OCI-M1 (cell line): ENCODE measurements at regions not wholly inside any gene's neighbourhood (a gene's known extent, or its start where the extent isn't known, plus 50 kb on each side); places are given as distances from the start of the nearest gene placed in this dataset.
"Not testable (repeated sequence)": the region's sequence is repeated elsewhere in the genome, so short reads cannot be mapped to it uniquely, and the experiment has no call there.

Experiments
- DNase-seq: peaks from one replicate; lab custom pipeline; 2025; lab: John Stamatoyannopoulos, UW

DNA sequence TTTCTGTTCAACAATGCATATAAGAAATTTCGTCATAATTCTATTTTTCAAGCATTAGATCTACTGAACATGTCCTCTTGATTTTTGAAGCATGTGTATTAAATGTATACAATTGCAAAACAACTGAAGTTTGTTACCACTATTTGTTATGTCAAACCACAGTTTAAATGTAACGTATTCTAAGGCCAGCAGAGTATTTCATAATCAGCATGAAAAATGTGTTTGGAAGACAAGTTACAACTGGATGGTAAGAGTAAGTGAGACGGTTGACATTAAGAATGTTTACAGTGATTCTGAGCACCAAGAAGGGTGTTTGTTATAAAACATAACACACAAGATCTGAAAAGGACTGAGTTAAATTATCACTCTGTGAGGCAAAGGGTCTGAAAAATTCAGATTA is 738.4 kb downstream of the PLOD2 start:
- DNase-seq, result no peak

DNA sequence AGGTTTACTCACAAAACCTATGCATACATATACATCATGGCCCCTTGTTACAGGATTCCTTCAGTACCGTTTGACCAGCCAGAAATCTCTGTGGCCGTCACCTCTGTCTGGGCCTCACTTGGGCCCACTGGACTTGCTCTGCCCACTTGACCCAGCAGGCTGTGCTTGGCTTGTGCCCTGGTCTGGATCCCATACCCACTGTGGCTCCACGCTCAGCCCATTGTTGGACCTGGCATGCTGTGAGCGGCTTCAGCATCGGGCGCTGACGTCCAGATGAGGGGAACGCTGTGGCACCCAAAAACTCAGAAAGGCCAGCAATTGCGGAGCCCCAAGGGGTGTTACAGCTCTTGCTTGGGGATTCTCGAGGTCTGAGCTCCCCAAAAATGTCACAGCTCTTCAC is 733.6 kb downstream of the PLOD2 start:
- no peak for DNase-seq

DNA sequence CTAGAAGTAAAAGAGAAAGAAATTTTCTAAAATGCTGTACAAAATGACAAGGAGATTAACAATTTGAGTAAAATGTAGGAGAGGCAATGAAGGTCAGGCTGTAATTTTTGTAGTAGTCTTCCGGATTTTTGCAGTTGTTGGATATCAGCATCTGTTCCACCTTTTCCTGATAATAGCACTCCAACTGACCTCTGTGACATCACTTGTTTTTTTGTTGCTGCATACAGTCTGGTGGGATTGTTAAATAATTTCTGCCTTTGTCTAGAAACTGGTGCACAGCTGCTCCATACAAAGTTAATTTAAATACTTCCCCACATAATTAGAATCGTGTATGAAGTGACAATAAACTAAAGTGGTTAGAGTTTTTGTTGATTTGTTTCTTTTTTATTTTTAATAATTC is 731.4 kb downstream of the PLOD2 start:
- DNase-seq, result peak; percentile 5

- no peak for DNase-seq
Measured at GRCh38 chr3:145448436-145448835, 712.5 kb downstream of the PLOD2 start.

DNA sequence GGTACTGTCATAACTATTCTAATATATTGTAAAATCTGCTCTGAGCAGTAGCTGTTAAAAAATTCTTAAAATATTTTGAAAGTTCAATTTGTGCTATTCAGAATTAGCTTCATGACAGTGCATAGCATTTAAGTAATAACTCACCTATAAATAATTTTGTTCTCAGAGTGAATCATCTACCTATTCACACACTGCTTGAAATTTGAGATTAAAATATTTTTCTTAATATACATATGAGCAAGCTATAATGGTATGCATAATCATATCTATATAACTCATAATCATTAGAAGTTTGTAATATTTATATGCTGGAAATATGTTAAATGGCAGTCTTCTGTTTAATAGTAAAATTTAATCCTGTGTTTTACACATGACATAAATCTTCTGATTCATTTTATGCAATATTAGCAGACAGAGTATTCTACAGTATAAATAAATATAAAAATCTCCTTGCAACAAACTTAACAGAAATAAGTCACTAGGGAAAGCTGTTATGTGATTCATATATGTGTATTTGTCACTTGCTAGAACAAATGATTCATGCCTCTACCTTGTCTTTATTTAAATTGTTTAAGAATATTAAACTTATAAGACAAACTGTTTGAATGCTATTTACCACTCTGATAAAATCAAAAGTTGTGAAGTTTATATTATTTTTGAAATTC is 710.8 kb downstream of the PLOD2 start:
- DNase-seq, result no peak

DNA sequence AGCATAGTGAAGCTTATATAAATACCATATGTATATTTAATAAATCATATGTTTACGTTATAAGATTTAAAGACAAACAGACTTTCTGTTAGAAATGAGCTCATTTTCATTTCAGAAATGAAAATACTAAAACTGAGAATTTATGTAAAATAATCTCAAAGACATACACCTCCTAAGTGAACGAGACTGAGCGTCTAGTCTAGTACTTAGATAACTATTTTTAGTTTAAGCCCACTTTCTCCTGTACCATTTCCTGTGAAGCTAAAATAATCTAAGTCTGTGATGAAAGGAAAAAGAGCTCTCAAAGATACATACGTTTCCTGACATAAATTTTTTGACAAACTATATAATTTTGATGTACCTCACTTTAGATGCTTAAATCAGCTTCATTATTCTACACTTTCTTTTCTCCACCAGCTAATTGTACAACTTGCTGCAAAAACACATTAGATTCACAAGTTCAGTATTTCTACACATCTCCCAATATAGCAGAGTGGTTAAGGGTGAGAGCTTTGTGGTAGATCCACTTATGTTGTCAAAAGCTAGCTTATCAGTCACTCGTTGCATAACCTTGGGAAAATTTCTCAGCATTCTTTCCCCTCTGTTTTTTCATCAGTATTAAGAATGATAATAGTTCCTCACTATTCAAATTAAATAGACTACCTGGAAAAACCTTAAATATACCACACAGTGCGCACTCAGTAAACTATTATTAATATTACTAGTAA is 703.0 kb downstream of the PLOD2 start:
- peak; percentile 12 for DNase-seq

- not testable (repeated sequence) for DNase-seq
Measured at GRCh38 chr3:145459681-145460080, 701.3 kb downstream of the PLOD2 start.

- no peak for DNase-seq
Measured at GRCh38 chr3:145471976-145472375, 689.0 kb downstream of the PLOD2 start.

GRCh38 chr3:145482735-145483134 is 678.2 kb downstream of the PLOD2 start:
- DNase-seq, result not testable (repeated sequence)

- no peak for DNase-seq
Measured at GRCh38 chr3:145483992-145484391, 677.0 kb downstream of the PLOD2 start.

DNA sequence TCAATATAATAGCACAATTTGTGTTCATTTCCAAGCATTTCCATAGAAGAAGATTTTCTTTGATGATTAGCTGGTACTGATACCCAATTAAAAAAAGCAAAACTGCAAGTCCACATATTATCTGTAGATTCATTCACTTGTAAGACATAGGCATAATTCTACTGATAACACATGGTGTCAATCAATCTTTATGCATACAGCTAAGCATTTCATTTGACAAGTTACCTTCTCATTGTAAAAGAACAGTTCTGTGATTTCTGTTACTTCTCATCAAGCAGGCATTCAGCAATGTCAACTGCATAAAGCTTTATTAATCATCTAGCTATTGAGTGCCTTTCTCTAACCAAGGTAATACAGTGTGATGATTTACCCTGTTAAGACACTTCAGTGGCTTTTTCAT is 672.0 kb downstream of the PLOD2 start:
- no peak for DNase-seq

DNA sequence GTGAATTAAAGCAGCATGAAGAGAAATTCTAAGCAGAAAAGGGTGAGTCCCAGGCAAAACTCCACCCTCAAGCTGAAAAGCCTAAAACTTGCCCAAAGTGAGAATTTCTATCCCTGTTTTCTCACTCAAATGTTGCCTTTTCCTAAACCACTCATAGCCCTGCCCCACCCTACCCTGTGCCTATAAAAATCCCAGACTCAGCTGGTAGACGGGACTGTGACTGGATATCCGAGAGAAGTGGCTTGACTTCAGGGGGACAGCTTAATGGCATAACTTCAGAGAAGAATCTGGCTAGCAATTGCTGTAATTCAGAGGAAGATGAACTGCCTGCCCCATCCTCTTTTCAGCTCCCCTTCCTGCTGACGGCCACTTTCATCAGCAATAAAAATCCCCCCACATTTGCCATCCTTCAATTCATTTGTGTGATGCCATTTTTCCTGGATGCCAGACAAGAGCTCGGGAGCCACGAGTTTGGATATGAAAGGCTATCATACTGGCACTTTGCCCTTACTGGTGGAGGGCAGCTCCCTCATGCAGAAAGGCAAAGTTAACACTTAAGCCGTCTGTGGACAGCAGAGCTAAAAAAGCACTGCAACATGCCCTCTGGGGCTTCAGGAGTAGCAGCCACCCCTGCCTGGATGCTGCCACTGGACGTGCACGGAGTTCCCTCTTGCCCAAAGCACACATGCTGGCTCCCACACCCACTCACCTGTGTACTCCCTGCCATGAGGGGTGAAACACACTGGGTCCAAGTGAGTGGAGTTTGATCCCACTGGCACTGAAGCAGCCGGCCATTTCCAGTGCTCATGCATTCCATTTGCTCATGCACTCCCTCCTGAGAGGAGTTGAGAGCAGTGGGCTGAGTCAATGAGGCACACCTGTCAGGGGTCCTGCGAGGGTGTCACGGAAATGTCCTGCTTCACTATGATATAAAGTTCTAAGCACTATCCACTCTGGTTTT is 670.6 kb downstream of the PLOD2 start:
- no peak for DNase-seq

GRCh38 chr3:145492456-145492855 is 668.5 kb downstream of the PLOD2 start:
- DNase-seq, result no peak

DNA sequence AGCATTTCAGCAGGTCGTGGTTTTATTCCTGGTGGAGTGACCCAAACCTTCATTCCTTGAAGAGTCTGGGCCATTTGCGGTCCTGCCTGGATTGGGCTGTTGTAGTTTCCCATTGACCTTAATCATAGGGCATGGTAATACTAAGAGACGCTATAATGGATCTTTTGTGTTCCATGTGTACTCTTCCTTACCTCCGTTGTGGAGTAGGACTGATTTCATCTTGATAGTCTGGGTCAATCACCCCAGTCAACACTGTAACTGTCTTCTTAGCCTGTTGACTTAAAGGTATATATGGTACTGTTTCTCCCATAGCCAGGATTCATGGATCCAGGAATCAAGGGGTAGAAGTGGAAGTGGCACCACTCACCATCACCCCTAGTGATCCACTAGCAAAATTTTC is 643.6 kb downstream of the PLOD2 start:
- DNase-seq, result not testable (repeated sequence)

DNA sequence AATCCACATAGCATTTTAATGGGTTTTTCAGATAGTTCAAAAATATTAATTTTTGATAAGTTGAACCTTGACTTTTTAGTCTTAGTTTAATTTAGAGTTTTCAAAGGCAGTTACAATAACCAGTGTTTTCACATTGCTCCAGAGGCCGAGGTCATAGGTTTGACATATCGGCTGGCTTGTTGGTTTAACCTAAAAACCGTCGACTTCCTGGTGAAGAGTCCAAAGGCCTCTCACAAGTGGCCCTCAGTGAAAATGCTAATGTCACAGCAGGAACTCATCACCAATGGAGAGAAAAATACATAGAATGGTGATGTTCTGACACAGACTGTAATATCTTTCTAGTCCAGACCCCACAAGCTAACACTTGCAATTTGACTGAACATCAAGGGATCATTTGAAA is 642.3 kb downstream of the PLOD2 start:
- no peak for DNase-seq

DNA sequence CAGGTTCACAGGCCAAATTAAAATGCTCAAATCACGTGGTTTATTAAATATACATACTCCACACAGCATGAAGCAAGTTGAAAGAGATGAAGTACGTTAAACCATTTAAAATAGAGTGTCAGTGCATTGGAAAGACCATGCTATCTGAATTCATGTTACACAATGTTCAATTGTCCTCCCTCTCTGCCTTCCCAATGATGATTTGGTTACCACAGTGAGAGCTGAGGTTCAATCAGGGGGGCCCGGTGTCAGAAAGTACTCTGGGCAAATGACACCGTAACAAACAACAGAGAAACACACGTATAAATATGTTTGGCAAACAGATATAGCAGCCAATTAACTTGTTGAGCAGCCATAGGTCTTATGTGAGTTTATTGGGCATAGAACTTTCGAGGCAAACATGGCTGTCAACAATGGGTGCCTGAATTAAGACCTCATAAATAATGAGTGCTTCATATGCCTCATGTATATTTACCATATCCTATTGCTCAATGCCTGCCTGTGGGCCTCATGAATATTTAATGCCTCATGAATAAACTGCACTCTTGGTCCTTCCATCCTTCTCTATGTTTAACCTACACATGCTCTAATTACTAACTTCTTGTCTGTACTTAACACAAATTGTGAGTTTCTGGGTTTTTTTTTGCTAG is 641.5 kb downstream of the PLOD2 start:
- no peak for DNase-seq

GRCh38 chr3:145522179-145522578 is 638.8 kb downstream of the PLOD2 start:
- no peak for DNase-seq

GRCh38 chr3:145522893-145523651 is 637.9 kb downstream of the PLOD2 start:
- DNase-seq, result no peak

DNA sequence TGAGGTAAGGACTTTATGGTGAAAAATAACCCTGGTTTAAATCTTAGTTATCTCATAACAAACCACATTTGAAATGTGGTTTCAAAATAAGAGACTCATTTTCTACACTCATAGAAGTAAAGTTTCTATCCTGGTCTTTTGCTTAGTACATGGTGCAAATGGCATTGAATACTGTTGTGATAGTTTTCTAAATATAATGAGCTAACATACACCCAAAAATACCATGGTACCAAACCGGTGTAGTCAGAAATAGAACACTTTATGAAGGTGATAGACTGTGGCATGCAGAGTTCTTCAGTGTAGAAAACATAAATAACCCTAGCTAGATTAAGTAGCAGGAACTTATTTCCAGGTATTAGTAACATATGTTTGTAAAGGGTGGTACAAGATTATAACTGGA is 629.4 kb downstream of the PLOD2 start:
- peak; percentile 13 for DNase-seq

DNA sequence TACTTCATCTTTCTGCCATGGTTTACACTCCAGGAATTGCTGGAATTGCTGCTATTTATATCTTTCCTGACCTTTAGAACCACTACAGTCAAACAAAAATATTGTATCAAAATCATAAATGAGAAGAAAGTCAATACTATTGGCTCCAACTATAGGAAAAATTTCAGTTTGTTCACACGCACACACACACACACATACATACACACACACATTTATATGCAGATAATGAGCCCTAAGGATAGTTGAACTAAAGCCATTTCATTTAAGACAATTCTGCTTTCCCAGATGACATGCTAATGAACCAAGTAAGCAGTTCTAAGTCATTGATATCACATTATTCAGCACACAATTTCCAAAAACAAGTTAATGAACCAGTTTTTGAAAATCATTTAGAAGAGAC is 627.3 kb downstream of the PLOD2 start:
- no peak for DNase-seq

GRCh38 chr3:145536461-145536860 is 624.5 kb downstream of the PLOD2 start:
- no peak for DNase-seq
